Vagina (tissue), 2 donors: ENCODE measurements at regions not wholly inside any gene's neighbourhood (a gene's known extent, or its start where the extent isn't known, plus 50 kb on each side); places are given as distances from the start of the nearest gene placed in this dataset. TPM values are rescaled to one million over a fixed set of nuclear protein-coding genes. Genes with fewer than 3 reads are reported as not detected.

Source experiments
- DNase-seq, 2 donors: peaks; one replicate each; pipeline ENCODE4 v3.0.0-alpha.2; 2017; ENCODE audit errors: extremely low spot score in 2 of 2
- H3K27ac ChIP-seq: fragments of 200-600 bp; sonication (generic); one replicate; pipeline ENCODE4 v1.5.1; 2019
- H3K27me3 ChIP-seq: fragments of 200-600 bp; sonication (generic); one replicate; pipeline ENCODE4 v1.5.1; 2019
- H3K36me3 ChIP-seq, 2 donors: fragments of 200-600 bp; sonication (generic); one replicate each; pipeline ENCODE4 v1.5.1; 2017 to 2019
- H3K4me1 ChIP-seq: fragments of 200-600 bp; sonication (generic); one replicate; pipeline ENCODE4 v1.5.1; 2019
- H3K4me3 ChIP-seq, 2 donors: fragments of 200-600 bp; sonication (generic); 1 replicate in 1 of 2; 2 replicates in 1 of 2; pipeline ENCODE4 v1.5.1; 2016 to 2019
- H3K9me3 ChIP-seq: fragments of 200-600 bp; sonication (generic); one replicate; pipeline ENCODE4 v1.5.1; 2019
- POLR2A ChIP-seq, 2 donors: fragments of 450-650 bp; IDR thresholded peaks; one replicate each; pipeline ENCODE4 v1.6.1; 2017; ENCODE audit warnings: antibody characterized with exemption in 2 of 2, mild to moderate bottlenecking in 2 of 2, moderate library complexity in 2 of 2
- POLR2AphosphoS5 ChIP-seq, 2 donors: sonication (generic); formaldehyde crosslinking; IDR thresholded peaks; one replicate each; pipeline ENCODE4 v1.9.0; 2017; ENCODE audit warnings: antibody characterized with exemption in 2 of 2, mild to moderate bottlenecking in 2 of 2, low read depth in 1 of 2; ENCODE audit not compliant: insufficient read depth in 1 of 2
- intact Hi-C: fragments of 100-400 bp; cut with DNase I; formaldehyde crosslinking; loops from one replicate; pipeline ENCODE4 v1.15.1; 2023
- small RNA-seq: library from RNA; depleted of rRNA; stranded (forward); fragments of <200 nt; gene quantifications from one replicate; pipeline ENCODE3, GENCODE V24; 2016
- TF ChIP-seq, protein P1 (sequence below), 3 experiments: fragments of 450-650 bp in 2 of 3; fragments of 200-600 bp in 1 of 3; sonication (generic) in 1 of 3; IDR thresholded peaks; one replicate each; pipeline ENCODE4 v1.5.1; 2017 to 2019; ENCODE audit warnings: antibody characterized with exemption in 3 of 3, mild to moderate bottlenecking in 2 of 3, moderate library complexity in 2 of 3

GRCh38 chr12:38258411-38258810 lies 58.2 kb upstream of the ALG10B start:
- Histone ChIP-seq H3K9me3 (no peaks in the 10 kb centered on the region), H3K27ac (no peak overlapping the region), H3K4me3 (no peak overlapping the region), H3K4me1 (no peaks in the 10 kb centered on the region), H3K36me3 (no peaks in the 10 kb centered on the region), H3K27me3 (no peaks in the 10 kb centered on the region)
- intact Hi-C loops = no loop called here
- TF ChIP-seq POLR2A (IDR thresholded peaks at IDR 0.05) (no peak), POLR2AphosphoS5 (IDR thresholded peaks at IDR 0.05; ENCODE audit: insufficient read depth in 1 of 2, low read depth in 1 of 2) (no peak)
- TF ChIP-seq, protein P1, sequence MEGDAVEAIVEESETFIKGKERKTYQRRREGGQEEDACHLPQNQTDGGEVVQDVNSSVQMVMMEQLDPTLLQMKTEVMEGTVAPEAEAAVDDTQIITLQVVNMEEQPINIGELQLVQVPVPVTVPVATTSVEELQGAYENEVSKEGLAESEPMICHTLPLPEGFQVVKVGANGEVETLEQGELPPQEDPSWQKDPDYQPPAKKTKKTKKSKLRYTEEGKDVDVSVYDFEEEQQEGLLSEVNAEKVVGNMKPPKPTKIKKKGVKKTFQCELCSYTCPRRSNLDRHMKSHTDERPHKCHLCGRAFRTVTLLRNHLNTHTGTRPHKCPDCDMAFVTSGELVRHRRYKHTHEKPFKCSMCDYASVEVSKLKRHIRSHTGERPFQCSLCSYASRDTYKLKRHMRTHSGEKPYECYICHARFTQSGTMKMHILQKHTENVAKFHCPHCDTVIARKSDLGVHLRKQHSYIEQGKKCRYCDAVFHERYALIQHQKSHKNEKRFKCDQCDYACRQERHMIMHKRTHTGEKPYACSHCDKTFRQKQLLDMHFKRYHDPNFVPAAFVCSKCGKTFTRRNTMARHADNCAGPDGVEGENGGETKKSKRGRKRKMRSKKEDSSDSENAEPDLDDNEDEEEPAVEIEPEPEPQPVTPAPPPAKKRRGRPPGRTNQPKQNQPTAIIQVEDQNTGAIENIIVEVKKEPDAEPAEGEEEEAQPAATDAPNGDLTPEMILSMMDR (IDR thresholded peaks at IDR 0.05) = no peak
- no peak for DNase-seq

Small RNA genes in the stretch of these regions (small RNA-seq; reads per million reads assigned to genes)
- gene RF01518 (not detected), gene RNA5SP358 (3.6 reads per million, percentile 80 among the genes with 10 or more reads in this experiment), gene RNA5SP359 (0.26 reads per million)
